Left ventricle myocardium inferior (tissue), 1 donor: ENCODE measurements at regions not wholly inside any gene's neighbourhood (a gene's known extent, or its start where the extent isn't known, plus 50 kb on each side); places are given as distances from the start of the nearest gene placed in this dataset.

Source experiments
- DNase-seq: peaks from one replicate; pipeline ENCODE4 v3.0.0-alpha.2; 2020
- H3K27ac ChIP-seq: fragments of 200-600 bp; replicated peaks from 2 replicates; pipeline ENCODE4 v1.8.0; 2021
- H3K27me3 ChIP-seq: fragments of 200-600 bp; 2 replicates; pipeline ENCODE4 v1.8.0; 2021; ENCODE audit warnings: low read depth
- H3K36me3 ChIP-seq: fragments of 200-600 bp; 2 replicates; pipeline ENCODE4 v1.8.0; 2021
- H3K4me1 ChIP-seq: fragments of 200-600 bp; 2 replicates; pipeline ENCODE4 v1.8.0; 2021
- H3K4me3 ChIP-seq: fragments of 200-600 bp; 2 replicates; pipeline ENCODE4 v1.8.0; 2021; ENCODE audit warnings: mild to moderate bottlenecking, moderate library complexity
- H3K9me3 ChIP-seq: fragments of 200-600 bp; replicated peaks from 2 replicates; pipeline ENCODE4 v1.8.0; 2021
- intact Hi-C: fragments of 100-400 bp; cut with micrococcal nuclease; formaldehyde crosslinking; loops from one replicate; pipeline ENCODE4 v1.11.0; 2022
- TF ChIP-seq, protein P1 (sequence below): fragments of 200-600 bp; IDR thresholded peaks from 2 replicates; pipeline ENCODE4 v1.8.0; 2021; ENCODE audit warnings: antibody characterized with exemption, mild to moderate bottlenecking, borderline replicate concordance
- donor health status: DM: no; HTN: yes; CAD: no; lungs with severe emphysema.

DNA sequence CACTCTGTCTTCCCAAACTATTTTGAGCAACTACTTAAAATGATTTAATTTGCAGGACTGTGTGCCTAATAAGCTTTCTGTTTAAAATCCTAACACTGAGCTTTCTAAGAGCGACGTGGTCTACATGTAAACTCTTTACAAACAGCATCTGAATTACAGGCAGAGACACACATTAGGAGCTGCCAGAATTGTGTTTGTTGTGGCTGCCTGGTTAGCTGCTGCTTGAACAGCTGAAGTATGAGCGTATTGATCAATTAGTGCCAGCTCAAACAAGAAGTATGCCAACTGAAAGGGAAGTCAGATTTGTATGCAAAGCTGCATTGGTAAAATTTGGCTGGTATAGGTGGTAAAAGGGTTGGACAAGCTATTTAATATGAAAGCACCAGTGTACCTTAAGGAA lies 384.4 kb downstream of the PCDH7 start:
- intact Hi-C loops, result no loop called here
- H3K4me1 ChIP-seq, result peaks cover 20% of the 10 kb centered on the region

GRCh38 chr4:31106419-31106818 lies 386.2 kb downstream of the PCDH7 start:
- no peak overlapping the region for H3K27ac ChIP-seq

More for the DNA sequence above, 384.4 kb downstream of the PCDH7 start:
- H3K36me3 ChIP-seq, result no peaks in the 10 kb centered on the region
- H3K4me3 ChIP-seq, result no peak overlapping the region
- no peak overlapping the region for H3K27ac ChIP-seq
- TF ChIP-seq, protein P1, sequence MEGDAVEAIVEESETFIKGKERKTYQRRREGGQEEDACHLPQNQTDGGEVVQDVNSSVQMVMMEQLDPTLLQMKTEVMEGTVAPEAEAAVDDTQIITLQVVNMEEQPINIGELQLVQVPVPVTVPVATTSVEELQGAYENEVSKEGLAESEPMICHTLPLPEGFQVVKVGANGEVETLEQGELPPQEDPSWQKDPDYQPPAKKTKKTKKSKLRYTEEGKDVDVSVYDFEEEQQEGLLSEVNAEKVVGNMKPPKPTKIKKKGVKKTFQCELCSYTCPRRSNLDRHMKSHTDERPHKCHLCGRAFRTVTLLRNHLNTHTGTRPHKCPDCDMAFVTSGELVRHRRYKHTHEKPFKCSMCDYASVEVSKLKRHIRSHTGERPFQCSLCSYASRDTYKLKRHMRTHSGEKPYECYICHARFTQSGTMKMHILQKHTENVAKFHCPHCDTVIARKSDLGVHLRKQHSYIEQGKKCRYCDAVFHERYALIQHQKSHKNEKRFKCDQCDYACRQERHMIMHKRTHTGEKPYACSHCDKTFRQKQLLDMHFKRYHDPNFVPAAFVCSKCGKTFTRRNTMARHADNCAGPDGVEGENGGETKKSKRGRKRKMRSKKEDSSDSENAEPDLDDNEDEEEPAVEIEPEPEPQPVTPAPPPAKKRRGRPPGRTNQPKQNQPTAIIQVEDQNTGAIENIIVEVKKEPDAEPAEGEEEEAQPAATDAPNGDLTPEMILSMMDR, result no peak
- no peak for DNase-seq
- H3K27me3 ChIP-seq, result no peaks in the 10 kb centered on the region
- no peaks in the 10 kb centered on the region for H3K9me3 ChIP-seq

GRCh38 chr4:31107362-31107761 lies 387.2 kb downstream of the PCDH7 start:
- Histone ChIP-seq H3K27ac (no peak overlapping the region), H3K36me3 (no peaks in the 10 kb centered on the region), H3K27me3 (no peaks in the 10 kb centered on the region), H3K4me3 (no peak overlapping the region), H3K4me1 (peaks cover 13% of the 10 kb centered on the region), H3K9me3 (no peaks in the 10 kb centered on the region)
- TF ChIP-seq, protein P1, result no peak
- no peak for DNase-seq
- intact Hi-C loops, result no loop called here

More at GRCh38 chr4:31106419-31106818, 386.2 kb downstream of the PCDH7 start:
- no peaks in the 10 kb centered on the region for H3K27me3 ChIP-seq
- intact Hi-C loops, result no loop called here
- TF ChIP-seq, protein P1, result no peak
- peaks cover 8% of the 10 kb centered on the region for H3K4me1 ChIP-seq
- no peak for DNase-seq
- no peaks in the 10 kb centered on the region for H3K9me3 ChIP-seq
- H3K4me3 ChIP-seq, result no peak overlapping the region
- H3K36me3 ChIP-seq, result no peaks in the 10 kb centered on the region

- DNase-seq, result no peak
- Histone ChIP-seq H3K27ac (no peak overlapping the region), H3K9me3 (no peaks in the 10 kb centered on the region), H3K36me3 (no peaks in the 10 kb centered on the region), H3K27me3 (no peaks in the 10 kb centered on the region), H3K4me1 (peaks cover 18% of the 10 kb centered on the region), H3K4me3 (no peak overlapping the region)
- intact Hi-C loops, result no loop called here
- TF ChIP-seq, protein P1, result no peak
These were observed 388.6 kb downstream of the PCDH7 start for GRCh38 chr4:31108762-31109161.

- DNase-seq, result no peak
- Histone ChIP-seq H3K27me3 (no peaks in the 10 kb centered on the region), H3K4me1 (peaks cover 18% of the 10 kb centered on the region), H3K36me3 (no peaks in the 10 kb centered on the region), H3K4me3 (no peak overlapping the region), H3K27ac (no peak overlapping the region), H3K9me3 (no peaks in the 10 kb centered on the region)
- TF ChIP-seq, protein P1, result no peak
- intact Hi-C loops, result no loop called here
These were observed 391.6 kb downstream of the PCDH7 start for GRCh38 chr4:31111790-31112189.

GRCh38 chr4:31114816-31115215 lies 394.6 kb downstream of the PCDH7 start:
- Histone ChIP-seq H3K27me3 (no peaks in the 10 kb centered on the region), H3K9me3 (no peaks in the 10 kb centered on the region), H3K4me3 (no peak overlapping the region), H3K4me1 (peaks cover 10% of the 10 kb centered on the region), H3K36me3 (no peaks in the 10 kb centered on the region), H3K27ac (no peak overlapping the region)
- TF ChIP-seq, protein P1, result no peak
- DNase-seq, result no peak
- intact Hi-C loops, result no loop called here
